ENCODE measurements at regions not wholly inside any gene's neighbourhood (a gene's known extent, or its start where the extent isn't known, plus 50 kb on each side); places are given as distances from the start of the nearest gene placed in this dataset.

- TF ChIP-seq CTCF (conservative IDR thresholded peaks at IDR 0.05), result no peak
- H3K27ac ChIP-seq, result no peak overlapping the region
These were observed 198.6 kb downstream of the FLRT2 start for GRCh38 chr14:85728476-85729065.

GRCh38 chr14:85714069-85714468, 184.1 kb downstream of the FLRT2 start:
- no peak overlapping the region for H3K27ac ChIP-seq
- TF ChIP-seq CTCF (conservative IDR thresholded peaks at IDR 0.05), result no peak

- no peak overlapping the region for H3K27ac ChIP-seq
- TF ChIP-seq CTCF (conservative IDR thresholded peaks at IDR 0.05) (no peak), ZFX (IDR thresholded peaks at IDR 0.05) (no peak)
These were observed 181.7 kb downstream of the FLRT2 start for GRCh38 chr14:85711620-85712019.

Data from C4-2B (cell line).